HEK293T (cell line): ENCODE measurements at regions not wholly inside any gene's neighbourhood (a gene's known extent, or its start where the extent isn't known, plus 50 kb on each side); places are given as distances from the start of the nearest gene placed in this dataset.
"Not testable (repeated sequence)": the region's sequence is repeated elsewhere in the genome, so short reads cannot be mapped to it uniquely, and the experiment has no call there.

Experiments used
- BHLHE40 ChIP-seq: fragments of 450-650 bp; IDR thresholded peaks from 2 replicates; pipeline ENCODE4 v1.6.1; 2016; ENCODE audit warnings: mild to moderate bottlenecking, moderate library complexity, borderline replicate concordance
- FOXA1 ChIP-seq: fragments of 450-650 bp; IDR thresholded peaks from 2 replicates; pipeline ENCODE4 v1.6.1; 2016; ENCODE audit warnings: mild to moderate bottlenecking
- FOXK2 ChIP-seq: fragments of 450-650 bp; IDR thresholded peaks from 2 replicates; pipeline ENCODE4 v1.6.1; 2016; ENCODE audit warnings: mild to moderate bottlenecking
- FOXM1 ChIP-seq: fragments of 450-650 bp; IDR thresholded peaks from 2 replicates; pipeline ENCODE4 v1.6.1; 2017; ENCODE audit warnings: mild to moderate bottlenecking, borderline replicate concordance
- SP1 ChIP-seq: fragments of 450-650 bp; IDR thresholded peaks from 2 replicates; pipeline ENCODE4 v1.6.1; 2017
- SUZ12 ChIP-seq: fragments of 450-650 bp; IDR thresholded peaks from 2 replicates; pipeline ENCODE4 v1.6.1; 2016; ENCODE audit warnings: mild to moderate bottlenecking
- TARDBP ChIP-seq: fragments of 450-650 bp; IDR thresholded peaks from 2 replicates; pipeline ENCODE4 v1.6.1; 2016
- ZNF384 ChIP-seq: fragments of 450-650 bp; IDR thresholded peaks from 2 replicates; pipeline ENCODE4 v1.6.1; 2016

GRCh38 chr6:170001782-170002181 lies 250.4 kb downstream of the ERMARD start:
- not testable (repeated sequence) for TF ChIP-seq TARDBP, SP1, FOXA1, FOXM1, ZNF384, FOXK2, BHLHE40, SUZ12
